H1 (cell line): ENCODE measurements at regions not wholly inside any gene's neighbourhood (a gene's known extent, or its start where the extent isn't known, plus 50 kb on each side); places are given as distances from the start of the nearest gene placed in this dataset.

Source experiments
- CTCF ChIA-PET: fragments of 300-600 bp; sonication (Branson Sonifier 250); formaldehyde crosslinking; loops from one replicate; lab custom pipeline; 2021; ENCODE audit not compliant: partially characterized antibody; lab: Charles Lee
- POLR2A ChIA-PET: fragments of 300-600 bp; sonication (Branson Sonifier 250); formaldehyde crosslinking; loops from one replicate; lab custom pipeline; 2021; ENCODE audit warnings: inconsistent platforms; ENCODE audit not compliant: partially characterized antibody; lab: Charles Lee
- DNase-seq, 2 experiments: peaks; one replicate each; pipeline versions ENCODE4 v3.0.0 to v3.0.0-alpha.2; 2010 to 2022; ENCODE audit warnings: low spot score in 2 of 2, low read depth in 1 of 2, mixed read lengths in 1 of 2
- FAIRE-seq: peaks from 2 replicates; lab custom pipeline; 2011; peaks lifted over from hg19 to GRCh38; lab: Jason Lieb, UNC
- H2AFZ ChIP-seq: 2 replicates; pipeline ENCODE4 v1.8.1; 2012; ENCODE audit warnings: low read length, inconsistent platforms
- H2AK5ac ChIP-seq: 2 replicates; pipeline ENCODE4 v1.6.1; 2013; ENCODE audit warnings: low read depth, low read length
- H2BK120ac ChIP-seq: replicated peaks from 2 replicates; pipeline ENCODE3; 2013; ENCODE audit warnings: low read depth, low read length, inconsistent platforms
- H2BK12ac ChIP-seq: 2 replicates; pipeline ENCODE4 v1.6.1; 2013; ENCODE audit warnings: low read depth, low read length
- H2BK15ac ChIP-seq: 2 replicates; pipeline ENCODE4 v1.6.1; 2013; ENCODE audit warnings: low read length
- H2BK20ac ChIP-seq: 2 replicates; pipeline ENCODE4 v1.6.1; 2013; ENCODE audit warnings: low read length
- H2BK5ac ChIP-seq: 2 replicates; pipeline ENCODE4 v1.6.1; 2013; ENCODE audit warnings: low read depth, low read length
- H3K14ac ChIP-seq: 2 replicates; pipeline ENCODE4 v1.6.1; 2013; ENCODE audit warnings: inconsistent platforms; ENCODE audit not compliant: insufficient read length
- H3K18ac ChIP-seq: 2 replicates; pipeline ENCODE4 v1.6.1; 2013; ENCODE audit warnings: low read length; ENCODE audit errors: extremely low read depth
- H3K23ac ChIP-seq: 2 replicates; pipeline ENCODE4 v1.6.1; 2013; ENCODE audit warnings: inconsistent platforms; ENCODE audit not compliant: insufficient read length
- H3K23me2 ChIP-seq: 2 replicates; pipeline ENCODE4 v1.6.1; 2013; ENCODE audit warnings: low read depth, low read length
- H3K27ac ChIP-seq: 2 replicates; pipeline ENCODE4 v1.6.1; 2011; ENCODE audit warnings: low read depth, low read length, inconsistent platforms
- H3K27me3 ChIP-seq, 4 experiments: replicated peaks in 1 of 4; 1 replicate in 1 of 4; 2 replicates in 3 of 4; pipeline versions ENCODE4 v1.6.1 to v1.8.1; 2011 to 2013; ENCODE audit warnings: low read length in 3 of 4, mild to moderate bottlenecking in 3 of 4, inconsistent platforms in 2 of 4, mixed read lengths in 2 of 4, moderate library complexity in 1 of 4; ENCODE audit not compliant: control insufficient read depth in 3 of 4, insufficient read depth in 3 of 4; ENCODE audit errors: extremely low read depth in 1 of 4
- H3K36me3 ChIP-seq, 4 experiments: 2 replicates each; pipeline versions ENCODE4 v1.6.1 to v1.8.1; 2011 to 2013; ENCODE audit warnings: mild to moderate bottlenecking in 4 of 4, low read length in 3 of 4, moderate library complexity in 2 of 4, control low read depth in 1 of 4, inconsistent platforms in 1 of 4; ENCODE audit not compliant: insufficient read depth in 4 of 4, control insufficient read depth in 2 of 4
- H3K4ac ChIP-seq: replicated peaks from 2 replicates; pipeline ENCODE3; 2013; ENCODE audit warnings: low read length, low read depth, mixed read lengths, inconsistent platforms; ENCODE audit not compliant: insufficient read length
- H3K4me1 ChIP-seq, 4 experiments: replicated peaks in 1 of 4; 1 replicate in 1 of 4; 2 replicates in 3 of 4; pipeline versions ENCODE4 v1.6.1 to v1.8.1; 2011 to 2013; ENCODE audit warnings: low read length in 3 of 4, inconsistent platforms in 2 of 4, mixed read lengths in 1 of 4; ENCODE audit not compliant: insufficient read depth in 4 of 4, control insufficient read depth in 3 of 4
- H3K4me2 ChIP-seq, 2 experiments: 2 replicates each; pipeline versions ENCODE4 v1.6.1 to v1.8.1; 2011 to 2013; ENCODE audit warnings: low read depth in 2 of 2, low read length in 2 of 2, control low read depth in 1 of 2, inconsistent platforms in 1 of 2, mild to moderate bottlenecking in 1 of 2; ENCODE audit not compliant: insufficient read depth in 1 of 2
- H3K4me3 ChIP-seq, 4 experiments: fragments of 200-600, 300-600 bp in 1 of 4; sonication (generic), shearing (Covaris generic), sonication (Bioruptor Twin) in 1 of 4; 2 replicates each; pipeline versions ENCODE4 v1.5.1 to v1.8.1; 2011 to 2016; ENCODE audit warnings: low read length in 4 of 4, low read depth in 3 of 4, control low read depth in 2 of 4, inconsistent platforms in 2 of 4, mild to moderate bottlenecking in 2 of 4, mixed read lengths in 1 of 4, moderate library complexity in 1 of 4; ENCODE audit not compliant: insufficient read depth in 2 of 4; ENCODE audit errors: extremely low read depth in 1 of 4
- H3K56ac ChIP-seq: replicated peaks from 2 replicates; pipeline ENCODE3; 2013; ENCODE audit warnings: low read depth, mild to moderate bottlenecking, mixed read lengths, low read length, inconsistent platforms; ENCODE audit not compliant: insufficient read length
- H3K79me1 ChIP-seq: 2 replicates; pipeline ENCODE4 v1.6.1; 2013; ENCODE audit warnings: low read depth, low read length, control low read depth
- H3K79me2 ChIP-seq, 2 experiments: 2 replicates each; pipeline versions ENCODE4 v1.6.1 to v1.8.1; 2012 to 2013; ENCODE audit warnings: low read length in 2 of 2, mild to moderate bottlenecking in 2 of 2, inconsistent platforms in 1 of 2; ENCODE audit not compliant: insufficient read depth in 2 of 2, control insufficient read depth in 1 of 2
- H3K9ac ChIP-seq, 4 experiments: replicated peaks in 1 of 4; 1 replicate in 1 of 4; 2 replicates in 3 of 4; pipeline versions ENCODE4 v1.6.1 to v1.8.1; 2011 to 2013; ENCODE audit warnings: low read depth in 3 of 4, low read length in 3 of 4, control low read depth in 2 of 4, mild to moderate bottlenecking in 2 of 4, moderate library complexity in 2 of 4, inconsistent platforms in 1 of 4; ENCODE audit errors: extremely low read depth in 1 of 4
- H3K9me3 ChIP-seq, 2 experiments: 2 replicates each; pipeline versions ENCODE4 v1.6.1 to v1.8.1; 2012 to 2013; ENCODE audit warnings: mild to moderate bottlenecking in 2 of 2, moderate library complexity in 2 of 2, control low read depth in 1 of 2, inconsistent platforms in 1 of 2, low read depth in 1 of 2, low read length in 1 of 2, mixed read lengths in 1 of 2; ENCODE audit not compliant: insufficient read depth in 2 of 2
- H4K20me1 ChIP-seq, 2 experiments: replicated peaks in 1 of 2; 2 replicates each; pipeline versions ENCODE3 to v1.8.1; 2011 to 2013; ENCODE audit warnings: inconsistent platforms in 2 of 2, low read length in 2 of 2, mild to moderate bottlenecking in 1 of 2; ENCODE audit not compliant: insufficient read depth in 2 of 2, control insufficient read depth in 1 of 2
- H4K5ac ChIP-seq: 2 replicates; pipeline ENCODE4 v1.6.1; 2013; ENCODE audit warnings: low read length, low read depth, mixed read lengths, inconsistent platforms; ENCODE audit not compliant: insufficient read length
- H4K8ac ChIP-seq: 2 replicates; pipeline ENCODE4 v1.8.0; 2013; ENCODE audit warnings: mild to moderate bottlenecking, moderate library complexity, low read length, inconsistent platforms; ENCODE audit not compliant: insufficient read depth; ENCODE audit errors: extremely low read depth
- H4K91ac ChIP-seq: replicated peaks from 2 replicates; pipeline ENCODE3; 2013; ENCODE audit warnings: low read length, mixed read lengths, inconsistent platforms; ENCODE audit not compliant: insufficient read length
- WGBS, 2 experiments: shearing (Covaris generic) in 1 of 2; methylation state at CpG; one replicate each; pipeline versions ENCODE4 v1.1.6 to v1.1.7; 2013 to 2015; ENCODE audit warnings: low lambda C conversion rate in 2 of 2, mixed read lengths in 2 of 2, inconsistent platforms in 1 of 2, low coverage in 1 of 2, missing lambda C conversion rate in 1 of 2; ENCODE audit not compliant: insufficient replicate concordance in 2 of 2, insufficient coverage in 1 of 2, insufficient read length in 1 of 2; ENCODE audit errors: extremely low coverage in 1 of 2, missing lambda C conversion rate in 1 of 2; 5-methylcytosine and 5-hydroxymethylcytosine counted together
- TF ChIP-seq, protein P1 (sequence below): fragments of 300-600 bp; sonication (generic); IDR thresholded peaks from 2 replicates; pipeline ENCODE4 v1.7.1; 2012; ENCODE audit warnings: low read length, moderate library complexity, mild to moderate bottlenecking, inconsistent platforms; ENCODE audit not compliant: insufficient replicate concordance

GRCh38 chr9:108274971-108275370 lies 580.8 kb downstream of the ACTL7B start:
- no peaks in the 10 kb centered on the region for H4K20me1 ChIP-seq
- no peak overlapping the region for H2AFZ ChIP-seq
- H2BK120ac ChIP-seq: no peak overlapping the region
- H4K8ac ChIP-seq: no peak overlapping the region
- H3K18ac ChIP-seq: no peak overlapping the region
- H3K79me2 ChIP-seq: no peaks in the 10 kb centered on the region
- DNase-seq (no peak), FAIRE-seq (no peak)
- H2BK12ac ChIP-seq: no peak overlapping the region
- peaks cover 5 to 12% (median 7%) of the 10 kb centered on the region in 4 experiments; a peak in 5 of 7 replicates for H3K4me1 ChIP-seq
- H3K27me3 ChIP-seq: no peaks in the 10 kb centered on the region
- no peak overlapping the region for H3K4ac ChIP-seq
- no peak overlapping the region for H3K27ac ChIP-seq
- H4K5ac ChIP-seq: no peak overlapping the region
- no peaks in the 10 kb centered on the region for H3K79me1 ChIP-seq
- no peak overlapping the region for H2BK5ac ChIP-seq
- H4K91ac ChIP-seq: no peak overlapping the region
- H3K14ac ChIP-seq: no peak overlapping the region
- H2BK15ac ChIP-seq: no peak overlapping the region
- 91% methylated on average over 5 of the region's 5 CpGs; no CpG with 5 or more reads in 1 of the 2 experiments for WGBS, 2 experiments
- CTCF ChIA-PET: interaction anchor here (1.3 kb wide), 1 partner anchor 791 kb away, joined by 3 read pairs; no protein-coding TSS in a partner anchor
- no peak overlapping the region for H3K9ac ChIP-seq
- H2AK5ac ChIP-seq: no peak overlapping the region
- H3K56ac ChIP-seq: no peak overlapping the region
- POLR2A ChIA-PET: no interaction called here
- H3K23me2 ChIP-seq: no peaks in the 10 kb centered on the region
- no peaks in the 10 kb centered on the region for H3K36me3 ChIP-seq
- H3K4me2 ChIP-seq: no peak overlapping the region
- no peak overlapping the region for H3K23ac ChIP-seq
- no peaks in the 10 kb centered on the region for H3K9me3 ChIP-seq
- H3K4me3 ChIP-seq: no peak overlapping the region
- no peak overlapping the region for H2BK20ac ChIP-seq
- TF ChIP-seq, protein P1, sequence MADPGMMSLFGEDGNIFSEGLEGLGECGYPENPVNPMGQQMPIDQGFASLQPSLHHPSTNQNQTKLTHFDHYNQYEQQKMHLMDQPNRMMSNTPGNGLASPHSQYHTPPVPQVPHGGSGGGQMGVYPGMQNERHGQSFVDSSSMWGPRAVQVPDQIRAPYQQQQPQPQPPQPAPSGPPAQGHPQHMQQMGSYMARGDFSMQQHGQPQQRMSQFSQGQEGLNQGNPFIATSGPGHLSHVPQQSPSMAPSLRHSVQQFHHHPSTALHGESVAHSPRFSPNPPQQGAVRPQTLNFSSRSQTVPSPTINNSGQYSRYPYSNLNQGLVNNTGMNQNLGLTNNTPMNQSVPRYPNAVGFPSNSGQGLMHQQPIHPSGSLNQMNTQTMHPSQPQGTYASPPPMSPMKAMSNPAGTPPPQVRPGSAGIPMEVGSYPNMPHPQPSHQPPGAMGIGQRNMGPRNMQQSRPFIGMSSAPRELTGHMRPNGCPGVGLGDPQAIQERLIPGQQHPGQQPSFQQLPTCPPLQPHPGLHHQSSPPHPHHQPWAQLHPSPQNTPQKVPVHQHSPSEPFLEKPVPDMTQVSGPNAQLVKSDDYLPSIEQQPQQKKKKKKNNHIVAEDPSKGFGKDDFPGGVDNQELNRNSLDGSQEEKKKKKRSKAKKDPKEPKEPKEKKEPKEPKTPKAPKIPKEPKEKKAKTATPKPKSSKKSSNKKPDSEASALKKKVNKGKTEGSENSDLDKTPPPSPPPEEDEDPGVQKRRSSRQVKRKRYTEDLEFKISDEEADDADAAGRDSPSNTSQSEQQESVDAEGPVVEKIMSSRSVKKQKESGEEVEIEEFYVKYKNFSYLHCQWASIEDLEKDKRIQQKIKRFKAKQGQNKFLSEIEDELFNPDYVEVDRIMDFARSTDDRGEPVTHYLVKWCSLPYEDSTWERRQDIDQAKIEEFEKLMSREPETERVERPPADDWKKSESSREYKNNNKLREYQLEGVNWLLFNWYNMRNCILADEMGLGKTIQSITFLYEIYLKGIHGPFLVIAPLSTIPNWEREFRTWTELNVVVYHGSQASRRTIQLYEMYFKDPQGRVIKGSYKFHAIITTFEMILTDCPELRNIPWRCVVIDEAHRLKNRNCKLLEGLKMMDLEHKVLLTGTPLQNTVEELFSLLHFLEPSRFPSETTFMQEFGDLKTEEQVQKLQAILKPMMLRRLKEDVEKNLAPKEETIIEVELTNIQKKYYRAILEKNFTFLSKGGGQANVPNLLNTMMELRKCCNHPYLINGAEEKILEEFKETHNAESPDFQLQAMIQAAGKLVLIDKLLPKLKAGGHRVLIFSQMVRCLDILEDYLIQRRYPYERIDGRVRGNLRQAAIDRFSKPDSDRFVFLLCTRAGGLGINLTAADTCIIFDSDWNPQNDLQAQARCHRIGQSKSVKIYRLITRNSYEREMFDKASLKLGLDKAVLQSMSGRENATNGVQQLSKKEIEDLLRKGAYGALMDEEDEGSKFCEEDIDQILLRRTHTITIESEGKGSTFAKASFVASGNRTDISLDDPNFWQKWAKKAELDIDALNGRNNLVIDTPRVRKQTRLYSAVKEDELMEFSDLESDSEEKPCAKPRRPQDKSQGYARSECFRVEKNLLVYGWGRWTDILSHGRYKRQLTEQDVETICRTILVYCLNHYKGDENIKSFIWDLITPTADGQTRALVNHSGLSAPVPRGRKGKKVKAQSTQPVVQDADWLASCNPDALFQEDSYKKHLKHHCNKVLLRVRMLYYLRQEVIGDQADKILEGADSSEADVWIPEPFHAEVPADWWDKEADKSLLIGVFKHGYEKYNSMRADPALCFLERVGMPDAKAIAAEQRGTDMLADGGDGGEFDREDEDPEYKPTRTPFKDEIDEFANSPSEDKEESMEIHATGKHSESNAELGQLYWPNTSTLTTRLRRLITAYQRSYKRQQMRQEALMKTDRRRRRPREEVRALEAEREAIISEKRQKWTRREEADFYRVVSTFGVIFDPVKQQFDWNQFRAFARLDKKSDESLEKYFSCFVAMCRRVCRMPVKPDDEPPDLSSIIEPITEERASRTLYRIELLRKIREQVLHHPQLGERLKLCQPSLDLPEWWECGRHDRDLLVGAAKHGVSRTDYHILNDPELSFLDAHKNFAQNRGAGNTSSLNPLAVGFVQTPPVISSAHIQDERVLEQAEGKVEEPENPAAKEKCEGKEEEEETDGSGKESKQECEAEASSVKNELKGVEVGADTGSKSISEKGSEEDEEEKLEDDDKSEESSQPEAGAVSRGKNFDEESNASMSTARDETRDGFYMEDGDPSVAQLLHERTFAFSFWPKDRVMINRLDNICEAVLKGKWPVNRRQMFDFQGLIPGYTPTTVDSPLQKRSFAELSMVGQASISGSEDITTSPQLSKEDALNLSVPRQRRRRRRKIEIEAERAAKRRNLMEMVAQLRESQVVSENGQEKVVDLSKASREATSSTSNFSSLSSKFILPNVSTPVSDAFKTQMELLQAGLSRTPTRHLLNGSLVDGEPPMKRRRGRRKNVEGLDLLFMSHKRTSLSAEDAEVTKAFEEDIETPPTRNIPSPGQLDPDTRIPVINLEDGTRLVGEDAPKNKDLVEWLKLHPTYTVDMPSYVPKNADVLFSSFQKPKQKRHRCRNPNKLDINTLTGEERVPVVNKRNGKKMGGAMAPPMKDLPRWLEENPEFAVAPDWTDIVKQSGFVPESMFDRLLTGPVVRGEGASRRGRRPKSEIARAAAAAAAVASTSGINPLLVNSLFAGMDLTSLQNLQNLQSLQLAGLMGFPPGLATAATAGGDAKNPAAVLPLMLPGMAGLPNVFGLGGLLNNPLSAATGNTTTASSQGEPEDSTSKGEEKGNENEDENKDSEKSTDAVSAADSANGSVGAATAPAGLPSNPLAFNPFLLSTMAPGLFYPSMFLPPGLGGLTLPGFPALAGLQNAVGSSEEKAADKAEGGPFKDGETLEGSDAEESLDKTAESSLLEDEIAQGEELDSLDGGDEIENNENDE: no peak
